HPDE6-E6E7 (cell line): ENCODE measurements at regions not wholly inside any gene's neighbourhood (a gene's known extent, or its start where the extent isn't known, plus 50 kb on each side); places are given as distances from the start of the nearest gene placed in this dataset.
"Not testable (repeated sequence)": the region's sequence is repeated elsewhere in the genome, so short reads cannot be mapped to it uniquely, and the experiment has no call there.

Experiments used
- DNase-seq: peaks from one replicate; pipeline ENCODE4 v3.0.0; 2011; ENCODE audit warnings: missing footprints; ENCODE audit errors: extremely low spot score

DNA sequence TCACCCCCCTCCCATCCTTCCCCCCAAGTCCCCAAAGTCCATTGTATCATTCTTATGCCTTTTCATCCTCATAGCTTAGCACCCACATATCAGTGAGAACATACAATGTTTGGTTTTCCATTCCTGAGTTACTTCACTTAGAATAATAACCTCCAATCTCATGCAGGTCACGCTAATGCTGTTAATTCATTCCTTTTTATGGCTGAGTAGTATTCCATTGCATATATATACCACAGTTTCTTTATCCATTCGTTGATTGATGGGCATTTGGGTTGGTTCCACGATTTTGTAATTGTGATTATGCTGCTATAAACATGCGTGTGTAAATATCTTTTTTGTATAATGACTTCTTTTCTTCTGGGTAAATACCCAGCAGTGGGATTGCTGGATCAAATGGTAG, 621.9 kb upstream of the NRP1 start:
- not testable (repeated sequence) for DNase-seq

DNA sequence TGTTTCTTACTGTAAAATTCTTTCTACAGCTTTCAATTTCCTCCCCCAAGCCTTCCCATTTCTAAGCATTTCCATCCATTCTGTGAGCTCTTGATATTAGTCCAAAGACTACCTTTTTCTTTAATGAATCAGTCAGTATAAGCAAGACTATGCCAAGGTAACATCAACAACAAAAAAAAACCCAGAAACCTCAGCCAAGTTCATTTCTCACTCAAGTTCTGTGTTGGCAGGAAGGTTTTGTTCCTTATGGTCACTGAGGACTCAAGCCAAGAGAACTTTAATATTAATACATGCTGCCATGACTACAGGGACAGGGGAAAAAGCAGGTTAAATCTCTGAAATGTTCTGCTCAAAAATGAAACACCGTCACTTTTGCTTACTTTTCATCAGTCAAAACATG, 621.2 kb upstream of the NRP1 start:
- no peak for DNase-seq

DNA sequence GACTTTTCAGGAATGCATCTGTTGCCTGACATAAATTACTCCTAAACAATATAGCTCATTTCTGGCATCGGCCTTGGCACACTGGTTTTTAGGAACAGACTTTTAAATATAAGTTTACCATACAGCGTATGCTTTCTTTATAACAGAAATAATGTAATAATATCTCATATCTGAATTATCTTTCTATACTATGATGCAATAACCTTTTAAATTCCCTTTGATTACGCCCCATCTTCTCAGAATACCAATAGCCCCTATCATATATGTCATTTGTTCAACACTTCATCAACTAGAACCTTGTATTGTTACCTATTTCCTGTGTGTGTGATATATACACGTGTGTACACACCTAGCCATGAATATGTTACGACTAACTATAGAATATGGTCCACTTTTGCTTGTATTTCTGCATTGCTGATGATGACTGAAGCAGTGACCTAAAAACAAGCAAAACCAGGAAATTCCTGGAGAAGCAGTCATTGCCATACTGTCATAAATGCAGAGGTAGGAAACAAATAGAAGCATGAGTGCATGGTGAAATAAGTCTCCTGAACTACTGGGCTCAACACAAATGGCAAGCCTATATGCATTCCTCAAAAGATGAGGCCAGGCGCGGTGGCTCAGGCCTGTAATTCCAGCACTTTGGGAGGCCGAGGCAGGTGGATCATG, 618.4 kb upstream of the NRP1 start:
- DNase-seq: peak; percentile 11

DNA sequence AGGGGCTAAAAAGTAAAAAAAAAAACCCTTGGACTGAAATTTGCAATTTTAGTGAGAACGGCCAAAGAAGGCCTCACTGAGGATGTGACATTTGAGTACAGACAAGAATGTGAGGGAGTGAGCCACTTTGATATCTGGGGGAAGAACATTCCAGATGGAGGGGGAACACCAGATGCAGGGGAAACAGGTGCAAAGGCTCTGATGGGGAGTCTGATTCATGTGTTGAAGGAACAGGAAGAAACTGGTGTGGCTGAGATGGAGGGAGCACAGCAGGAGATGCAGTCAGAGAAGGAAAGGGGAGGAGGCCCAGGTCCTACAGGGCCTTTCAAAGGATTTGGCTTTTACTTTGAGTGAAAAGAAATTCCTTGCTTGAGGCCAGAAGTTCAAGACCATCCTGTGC, 615.7 kb upstream of the NRP1 start:
- DNase-seq: no peak

DNA sequence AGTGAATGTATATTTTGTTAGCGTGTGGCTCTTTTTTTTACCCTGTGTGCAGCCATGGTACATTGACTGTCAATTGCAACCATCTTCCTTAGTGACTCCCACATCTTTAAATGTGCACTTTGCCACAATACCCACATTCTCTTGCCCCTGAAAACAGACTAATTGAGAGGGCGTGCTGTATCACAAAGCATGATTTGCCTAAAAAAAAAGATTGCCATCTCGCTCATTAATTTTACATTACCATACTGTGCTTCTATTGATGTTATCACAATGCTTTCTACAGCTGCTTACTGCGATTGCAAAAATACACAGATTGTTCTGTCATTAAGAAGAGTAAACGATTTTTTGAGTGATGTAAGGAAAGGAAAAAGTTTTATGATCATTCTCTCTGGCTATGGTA, 613.1 kb upstream of the NRP1 start:
- DNase-seq: no peak

DNA sequence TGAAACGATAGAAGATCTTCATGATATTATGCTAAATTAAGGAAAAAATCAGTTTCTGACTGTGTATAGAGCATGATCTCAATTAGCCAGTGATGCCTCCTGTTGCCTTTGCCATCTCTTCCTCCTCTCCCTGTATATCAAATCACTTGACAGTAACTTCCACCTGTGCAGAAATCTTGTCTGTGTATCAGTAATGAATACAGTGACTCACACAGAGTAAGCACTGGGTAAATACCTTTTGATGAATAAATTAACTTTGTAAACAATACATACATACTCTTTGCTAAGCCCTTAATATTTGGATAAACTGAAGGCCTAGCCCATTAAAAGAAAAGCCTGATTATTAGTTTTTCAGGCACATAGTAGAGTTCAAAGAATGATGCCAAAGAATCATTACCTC, 610.6 kb upstream of the NRP1 start:
- no peak for DNase-seq

DNA sequence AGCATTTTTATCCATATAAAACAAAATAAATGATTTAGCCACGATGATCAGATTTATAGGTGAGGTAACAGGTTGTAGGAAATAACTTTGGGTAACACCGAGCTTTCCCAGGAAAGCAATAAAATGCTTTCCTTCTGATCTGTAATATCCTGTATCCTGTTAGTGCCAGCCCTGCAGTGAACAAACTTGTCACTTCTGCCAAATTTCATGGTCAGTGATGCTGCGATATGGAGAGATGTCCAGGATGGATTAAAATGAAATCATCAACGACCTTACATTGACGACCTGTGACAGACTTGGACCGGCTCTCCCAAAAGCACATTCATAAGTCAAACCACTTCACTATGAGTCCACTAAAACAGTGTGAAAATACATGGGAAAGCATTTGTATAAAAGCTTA, 608.0 kb upstream of the NRP1 start:
- DNase-seq: no peak

DNA sequence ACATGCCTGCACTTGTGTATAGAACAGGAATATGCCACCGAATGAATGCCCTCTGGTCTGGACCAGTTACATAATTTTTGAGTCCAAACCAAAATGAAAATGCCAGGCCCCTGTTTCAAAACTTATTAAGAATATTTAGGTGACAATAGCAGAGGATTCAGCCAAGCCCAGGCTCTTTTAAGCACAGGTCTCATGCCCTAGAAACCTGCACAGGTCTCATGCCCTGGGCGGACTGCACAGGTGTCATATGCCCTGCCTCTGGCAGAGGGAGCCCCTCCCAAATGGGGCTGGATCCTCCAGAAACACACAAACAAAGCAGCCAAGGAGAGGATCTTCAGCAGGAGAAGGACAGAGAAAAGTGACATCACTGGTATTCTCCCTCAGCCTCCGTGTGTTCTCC, 605.4 kb upstream of the NRP1 start:
- DNase-seq: peak; percentile 4

DNA sequence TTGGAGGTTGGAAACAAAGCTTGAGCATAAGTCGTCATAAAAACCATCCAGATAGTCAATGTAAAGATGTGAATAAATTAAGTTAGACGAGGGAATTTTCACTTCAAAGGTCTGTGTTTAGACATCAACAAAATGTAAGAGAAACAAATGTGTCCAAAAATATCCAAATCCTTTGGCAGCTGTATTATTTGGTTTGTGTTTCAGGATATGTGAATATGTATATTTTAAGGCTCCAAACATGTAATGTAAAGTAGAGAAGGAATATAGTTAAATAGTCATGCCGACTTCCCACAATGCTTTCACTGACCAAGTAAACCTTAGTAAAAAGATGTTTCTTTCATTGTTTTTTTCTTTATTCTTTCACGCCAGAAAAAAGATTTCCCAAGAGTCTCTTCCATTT, 604.9 kb upstream of the NRP1 start:
- no peak for DNase-seq

DNA sequence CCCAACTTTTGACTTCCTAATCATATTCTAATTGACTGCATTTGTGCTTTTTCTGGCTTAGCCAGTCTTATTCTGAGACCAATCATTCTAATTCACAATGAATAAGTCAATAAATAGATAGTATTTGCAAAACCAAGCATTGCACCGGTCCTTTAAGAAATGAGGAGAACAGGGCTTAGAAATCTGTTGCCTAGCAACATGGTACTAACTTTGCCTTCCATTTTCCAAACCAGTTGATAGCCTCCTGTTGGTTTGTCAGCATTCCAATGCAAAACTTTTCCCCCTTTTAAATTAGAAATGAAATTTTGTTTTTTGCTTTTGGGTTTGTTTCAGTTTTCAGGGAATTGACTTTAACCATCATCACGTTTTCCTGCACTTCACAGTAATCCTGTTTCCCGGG, 603.5 kb upstream of the NRP1 start:
- no peak for DNase-seq

DNA sequence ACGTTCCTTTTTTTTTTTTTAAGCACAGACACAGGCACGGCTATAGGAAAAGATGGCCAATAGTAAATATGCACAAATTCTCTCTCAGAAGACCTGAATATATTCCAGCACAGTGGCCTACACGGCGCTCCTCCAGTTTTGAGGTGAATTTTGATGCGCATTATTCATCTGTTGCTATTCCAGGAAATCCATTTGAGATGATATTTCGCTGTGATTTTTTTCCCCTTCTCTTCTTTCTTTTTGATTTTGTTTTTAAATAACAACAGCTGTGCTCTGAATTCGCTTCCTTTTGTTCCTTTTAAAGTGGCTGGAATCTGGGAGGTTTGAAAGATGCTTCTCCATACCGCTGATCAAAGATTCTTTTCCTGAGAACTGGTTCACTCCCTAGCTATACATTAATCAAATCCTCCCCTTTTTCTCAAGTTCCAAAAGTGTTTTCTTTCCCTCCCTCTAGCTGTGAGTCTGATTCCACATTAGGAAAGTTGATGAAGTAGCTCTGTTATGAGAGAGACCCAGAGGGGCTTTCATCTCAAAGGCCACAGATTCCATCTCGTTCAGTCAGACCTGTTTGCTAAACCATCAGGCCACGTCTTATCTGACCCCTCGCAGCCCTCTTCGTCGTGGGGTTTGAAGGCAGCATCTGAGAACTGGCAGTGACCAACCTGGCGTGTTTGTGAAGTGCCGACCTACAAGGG, 602.7 kb upstream of the NRP1 start:
- DNase-seq: no peak

DNA sequence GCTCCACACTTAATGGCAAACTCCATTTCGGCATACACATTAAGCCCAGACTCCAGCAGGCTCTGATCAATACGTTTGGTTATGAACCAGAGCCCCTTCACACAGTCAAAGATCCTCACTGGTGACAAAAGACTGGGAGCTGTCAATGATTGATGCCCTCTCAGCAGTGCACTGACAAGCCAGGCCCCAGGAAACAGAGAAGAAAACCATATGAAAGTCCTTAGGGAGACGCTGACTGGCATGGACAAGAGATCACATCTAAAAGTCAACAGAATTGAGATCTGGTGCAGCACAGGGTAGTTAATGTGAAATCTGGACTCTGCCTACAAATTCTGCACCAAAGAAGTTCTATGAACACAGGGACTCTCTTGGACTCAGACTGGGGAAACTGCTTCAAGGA, 600.9 kb upstream of the NRP1 start:
- DNase-seq: no peak

DNA sequence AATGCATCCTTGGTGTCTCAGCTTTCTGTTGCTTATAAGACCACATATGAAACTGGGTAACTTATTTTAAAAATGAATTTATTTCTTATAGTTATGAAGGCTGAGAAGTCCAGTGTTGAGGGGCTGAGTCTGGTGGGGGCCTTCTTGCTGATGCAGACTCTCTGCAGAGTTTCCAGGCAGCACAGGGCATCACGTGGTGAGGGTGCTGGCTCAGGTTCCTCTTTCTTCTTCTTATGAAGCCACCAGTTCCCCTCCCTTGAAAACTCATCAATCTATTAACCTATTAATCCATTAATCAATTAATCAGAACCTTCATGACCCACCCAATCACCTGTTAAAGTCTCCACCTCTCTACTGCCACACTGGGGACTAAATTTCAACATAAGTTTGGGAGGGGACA, 595.6 kb upstream of the NRP1 start:
- DNase-seq: no peak

DNA sequence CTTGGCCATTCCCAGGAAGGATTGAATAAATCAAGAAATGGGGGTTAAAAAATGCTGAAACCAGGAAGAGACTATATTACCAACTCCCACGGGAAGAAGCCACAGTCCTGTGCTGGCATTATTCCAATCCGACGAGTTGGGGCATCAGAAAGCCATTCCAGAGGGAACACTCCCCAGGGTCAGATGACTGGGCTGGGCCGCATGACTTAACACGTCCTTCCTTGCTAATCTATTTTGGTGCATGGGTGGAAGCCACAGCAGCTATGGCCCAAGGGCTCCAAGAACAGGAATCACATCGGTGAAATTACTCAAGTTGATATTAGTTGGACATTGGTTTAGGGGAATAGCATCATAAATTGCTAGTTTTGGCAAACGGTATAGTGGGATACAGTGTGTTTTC, 592.9 kb upstream of the NRP1 start:
- peak; percentile 54 for DNase-seq

DNA sequence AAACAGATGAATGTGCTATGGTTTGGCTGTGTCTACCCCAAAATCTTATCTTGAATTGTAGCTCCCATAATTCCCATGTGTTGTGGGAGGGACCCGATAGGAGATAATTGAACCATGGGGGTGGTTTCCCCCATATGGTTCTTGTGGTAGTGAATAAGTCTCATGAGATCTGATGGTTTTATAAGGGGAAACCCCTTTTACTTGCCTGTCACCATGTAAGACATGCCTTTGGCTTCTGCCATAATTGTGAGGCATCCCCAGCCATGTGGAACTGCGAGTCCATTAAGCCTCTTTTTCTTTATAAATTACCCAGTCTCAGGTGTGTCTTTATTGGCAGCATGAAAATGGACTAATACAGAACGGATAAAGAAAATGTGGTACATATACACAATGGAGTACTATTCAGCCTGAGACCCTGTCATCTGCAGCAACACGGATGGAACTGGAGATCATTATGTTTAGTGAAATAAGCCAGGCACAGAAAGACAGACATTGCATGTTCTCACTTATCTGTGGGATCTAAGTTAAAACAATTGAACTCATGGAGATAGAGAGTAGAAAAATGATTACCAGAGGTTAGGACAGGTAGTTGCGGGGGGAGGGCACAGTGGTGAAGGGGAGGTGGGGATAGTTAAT, 587.6 kb upstream of the NRP1 start:
- no peak for DNase-seq

DNA sequence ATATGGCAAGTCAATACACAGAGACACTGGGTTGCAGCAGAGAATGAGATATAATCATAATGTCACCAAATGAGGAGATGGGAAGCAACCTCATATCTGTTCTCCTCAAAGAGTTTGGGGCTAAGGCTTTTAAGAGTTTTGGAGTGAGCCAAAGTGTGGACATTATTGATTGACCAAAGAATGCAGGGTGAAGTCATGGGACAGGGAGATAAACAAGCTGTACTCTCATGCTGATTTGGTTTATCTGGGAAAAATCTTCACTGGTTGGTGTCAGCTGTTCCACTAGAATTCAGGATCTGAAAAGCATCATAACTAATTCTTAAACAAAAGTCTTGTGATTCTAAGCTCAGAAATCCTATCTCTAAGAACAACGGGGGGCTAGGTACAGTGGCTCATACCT, 585.9 kb upstream of the NRP1 start:
- no peak for DNase-seq

DNA sequence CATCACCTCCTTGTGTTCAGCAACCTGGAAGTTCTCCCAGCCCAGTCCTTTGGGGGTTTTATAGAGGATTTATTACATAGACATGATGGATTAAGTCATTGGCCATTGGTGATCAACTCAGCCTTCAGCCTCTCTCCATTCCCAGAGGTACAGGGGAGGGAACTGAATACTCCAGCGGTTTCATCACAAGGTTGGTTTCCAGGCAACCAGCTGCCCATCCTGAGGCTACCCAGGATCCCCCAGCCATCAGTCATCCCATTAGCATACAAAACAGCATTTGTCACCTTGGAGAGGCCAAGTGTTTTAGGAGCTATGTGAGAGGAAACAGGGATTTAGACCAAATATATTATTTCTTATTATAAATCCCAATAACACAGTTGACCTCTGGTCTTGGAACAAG, 584.8 kb upstream of the NRP1 start:
- DNase-seq: no peak

DNA sequence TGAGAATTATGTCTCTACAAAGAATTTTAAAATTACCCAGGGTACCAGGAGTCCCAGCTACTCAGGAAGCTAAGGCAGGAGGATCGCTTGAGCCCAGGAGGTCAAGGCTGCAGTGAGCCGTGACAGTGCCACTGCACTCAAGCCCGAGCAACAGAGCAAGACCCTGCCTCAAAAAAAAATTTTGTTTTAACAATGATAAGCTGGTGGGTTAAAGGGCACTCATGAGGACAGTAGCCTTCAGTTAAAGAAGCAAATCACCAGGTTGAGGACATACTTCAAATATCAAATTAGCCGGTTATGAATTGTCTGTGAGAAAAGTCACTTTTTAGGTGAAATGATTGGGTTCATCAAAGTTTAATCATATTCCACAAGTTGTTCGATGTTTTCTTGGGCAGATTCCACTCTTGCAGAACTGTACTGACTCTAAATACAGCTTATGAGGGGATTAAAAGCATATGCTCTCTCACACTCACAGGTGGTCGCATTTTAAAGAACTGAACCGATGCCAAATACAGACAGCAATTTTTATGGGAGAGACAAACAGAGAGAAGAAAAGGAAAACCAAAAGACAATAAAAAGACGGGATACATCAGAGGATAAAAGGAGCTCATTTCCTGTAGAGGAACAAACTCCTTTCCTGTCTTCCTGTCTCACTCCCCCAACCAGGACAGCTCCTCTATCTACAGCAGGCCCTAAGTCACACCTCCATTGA, 582.8 kb upstream of the NRP1 start:
- no peak for DNase-seq

DNA sequence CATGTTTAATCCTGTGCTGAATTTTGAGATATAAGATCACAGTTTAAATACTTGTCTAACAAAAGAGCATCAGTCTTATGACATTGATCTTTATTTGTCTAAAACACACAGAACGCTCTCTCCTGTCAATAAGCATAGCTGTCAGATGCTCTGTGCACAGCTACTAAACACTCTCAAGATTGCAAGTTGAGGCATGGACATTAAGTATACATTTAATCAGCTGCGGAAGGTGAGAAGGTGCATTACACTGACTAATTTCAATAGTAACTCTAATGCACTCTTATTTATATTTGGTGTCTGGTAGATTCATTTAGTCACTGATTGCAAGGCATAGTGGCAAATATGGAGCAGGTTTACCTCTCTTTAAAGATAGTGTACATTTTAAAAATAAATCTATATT, 580.3 kb upstream of the NRP1 start:
- no peak for DNase-seq

DNA sequence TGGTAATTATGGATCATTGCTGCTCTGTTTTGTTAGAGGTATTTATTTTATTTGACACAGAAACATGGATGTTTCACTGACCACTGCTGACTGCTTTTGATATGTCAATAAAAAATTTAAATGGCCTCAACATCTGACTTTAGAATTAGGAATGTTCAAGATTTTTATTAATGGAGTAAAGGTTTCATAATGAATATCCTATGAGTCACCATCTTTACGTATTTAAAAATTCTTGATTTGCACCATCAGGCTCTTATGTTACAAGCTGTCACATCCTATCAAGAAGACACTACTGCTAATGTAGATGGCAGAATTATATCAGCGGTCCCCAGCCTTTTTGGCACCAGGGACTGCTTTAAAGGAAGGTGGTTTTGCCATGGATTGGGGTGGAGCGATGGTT, 578.7 kb upstream of the NRP1 start:
- DNase-seq: no peak

DNA sequence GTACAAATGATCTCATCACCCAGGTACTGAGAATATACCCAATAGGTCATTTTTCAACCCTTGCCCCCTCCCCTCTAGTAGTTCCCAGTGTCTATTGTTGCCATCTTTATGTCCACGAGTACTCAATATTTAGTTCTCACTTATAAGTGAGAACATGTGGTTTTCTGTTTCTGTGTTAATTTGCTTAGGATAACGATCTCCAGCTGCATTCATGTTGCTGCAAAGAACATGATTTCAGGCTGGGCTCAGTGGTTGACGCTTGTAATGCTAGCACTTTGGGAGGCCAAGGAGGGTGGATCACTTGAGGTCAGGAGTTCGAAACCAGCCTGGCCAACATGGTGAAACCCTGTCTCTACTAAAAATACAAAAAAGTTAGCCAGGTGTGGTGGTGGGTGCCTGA, 575.0 kb upstream of the NRP1 start:
- not testable (repeated sequence) for DNase-seq

DNA sequence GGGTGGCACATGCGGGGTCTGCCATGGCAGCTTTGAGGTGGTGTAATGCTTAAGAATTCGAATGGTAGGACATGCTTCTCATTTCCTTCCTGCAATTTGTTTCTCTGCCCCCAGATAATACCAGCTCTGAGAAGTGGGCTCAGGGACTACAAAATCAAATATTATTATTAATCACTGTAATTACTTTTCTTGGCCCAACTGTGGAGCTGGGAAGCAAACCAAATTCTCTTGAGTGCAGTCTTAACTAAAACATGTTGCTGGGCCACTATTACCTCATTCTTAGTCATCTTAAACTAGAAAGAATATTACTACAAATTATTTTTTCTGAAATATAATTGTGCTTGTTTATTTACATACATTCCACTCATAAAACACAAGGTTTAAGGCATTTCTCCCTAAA, 566.7 kb upstream of the NRP1 start:
- DNase-seq: peak; percentile 7

DNA sequence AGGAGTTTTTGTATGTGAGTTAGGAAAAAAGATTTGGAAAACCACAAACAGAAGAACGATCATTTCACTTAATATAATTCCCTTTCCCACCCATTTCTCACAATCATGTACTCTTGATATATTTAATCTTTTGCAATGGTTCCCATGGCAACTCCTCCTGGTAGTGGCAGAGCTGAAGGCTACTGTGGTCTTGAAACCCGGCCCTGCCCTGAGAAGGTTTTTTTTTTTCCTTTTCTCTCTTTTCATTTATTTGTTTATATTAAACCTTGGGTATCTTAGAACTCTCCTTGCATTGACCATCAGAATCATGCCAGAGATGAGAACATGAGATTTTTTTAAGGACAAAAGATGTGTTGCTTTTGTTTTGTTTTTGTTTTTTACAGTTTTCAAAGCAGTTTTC, 566.1 kb upstream of the NRP1 start:
- no peak for DNase-seq
